SK-N-MC (cell line): ENCODE measurements at regions not wholly inside any gene's neighbourhood (a gene's known extent, or its start where the extent isn't known, plus 50 kb on each side); places are given as distances from the start of the nearest gene placed in this dataset.

Experiments used
- DNase-seq: peaks from one replicate; pipeline ENCODE4 v3.0.0-alpha.2; 2011; ENCODE audit warnings: low read depth, low spot score
- H3K27ac ChIP-seq: fragments of 200-600 bp; sonication (generic); 2 replicates; pipeline ENCODE4 v1.5.1; 2016; ENCODE audit warnings: mixed run types
- H3K36me3 ChIP-seq: fragments of 200-600 bp; sonication (generic); 2 replicates; pipeline ENCODE4 v1.6.1; 2017; ENCODE audit warnings: antibody characterized with exemption, low read length, mixed read lengths; ENCODE audit not compliant: insufficient read depth
- H3K4me3 ChIP-seq: fragments of 200-600 bp; sonication (generic); 2 replicates; pipeline ENCODE4 v1.5.1; 2016
- H3K9ac ChIP-seq: fragments of 200-600 bp; sonication (generic); 2 replicates; pipeline ENCODE4 v1.8.0; 2017; ENCODE audit warnings: mixed run types, mixed read lengths; ENCODE audit not compliant: insufficient read length
- H3K9me3 ChIP-seq: fragments of 200-600 bp; sonication (generic); 2 replicates; pipeline ENCODE4 v1.6.1; 2017; ENCODE audit warnings: low read depth, mild to moderate bottlenecking, antibody characterized with exemption, low read length, moderate library complexity, mixed read lengths
- EZH2 ChIP-seq: fragments of 200-600 bp; sonication (generic); IDR thresholded peaks from one replicate; pipeline ENCODE4 v1.6.1; 2017; ENCODE audit warnings: antibody characterized with exemption
- FOXP2 ChIP-seq: optimal IDR thresholded peaks from 2 replicates; pipeline ENCODE3; 2011; ENCODE audit warnings: mild to moderate bottlenecking, moderate library complexity; ENCODE audit not compliant: insufficient read depth; ENCODE audit errors: extremely low read length, control extremely low read depth
- POLR2AphosphoS5 ChIP-seq: IDR thresholded peaks from 2 replicates; pipeline ENCODE4 v1.6.1; 2012; ENCODE audit warnings: mild to moderate bottlenecking, low read depth, low read length, borderline replicate concordance

DNA sequence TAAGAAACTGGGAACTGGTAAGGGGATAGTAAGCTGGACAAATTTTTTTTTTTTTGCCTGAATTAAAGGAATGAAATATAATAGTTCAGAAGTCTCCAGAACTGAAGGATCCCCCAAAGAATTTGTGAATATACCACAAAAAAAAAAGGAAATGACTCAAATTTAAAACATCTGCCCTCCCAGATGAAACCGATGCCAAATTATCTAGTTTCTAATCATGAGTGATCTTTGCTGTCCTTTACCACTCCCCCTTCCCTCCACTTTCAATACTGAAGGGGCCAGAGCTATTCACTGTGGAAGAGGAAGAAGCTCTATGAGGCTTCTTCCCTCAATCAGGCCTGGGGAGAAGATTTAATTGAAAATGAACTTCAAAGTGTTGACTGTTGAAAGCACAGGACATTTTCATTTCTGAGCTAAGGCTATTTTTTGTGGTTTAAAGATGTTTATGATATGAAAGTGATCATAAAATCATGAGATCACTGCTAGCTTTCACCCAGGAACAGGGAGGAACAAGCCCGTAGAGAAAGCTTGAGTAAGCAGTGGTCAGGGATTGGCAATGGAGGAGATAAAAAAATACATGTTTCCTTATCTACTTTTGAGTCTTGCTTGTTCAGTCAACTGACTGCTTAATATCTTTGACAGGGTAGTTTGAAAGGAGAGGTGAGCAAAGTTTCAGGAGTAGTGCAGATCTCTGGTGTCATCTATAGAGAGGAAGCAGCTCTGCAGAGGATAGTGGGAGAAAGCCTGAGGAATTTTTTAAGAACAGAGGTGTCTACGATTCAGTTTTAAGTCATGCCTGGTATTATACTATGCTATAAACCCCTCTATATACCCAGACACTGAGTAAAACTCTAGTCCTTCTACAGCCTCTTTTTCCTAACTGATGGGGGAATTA lies 409.5 kb upstream of the FIGN start:
- DNase-seq: no peak
- Histone ChIP-seq H3K36me3 (no peaks in the 10 kb centered on the region), H3K9ac (no peak overlapping the region), H3K27ac (no peak overlapping the region), H3K4me3 (no peak overlapping the region), H3K9me3 (no peaks in the 10 kb centered on the region)
- TF ChIP-seq EZH2 (no peak), POLR2AphosphoS5 (no peak), FOXP2 (no peak)

DNA sequence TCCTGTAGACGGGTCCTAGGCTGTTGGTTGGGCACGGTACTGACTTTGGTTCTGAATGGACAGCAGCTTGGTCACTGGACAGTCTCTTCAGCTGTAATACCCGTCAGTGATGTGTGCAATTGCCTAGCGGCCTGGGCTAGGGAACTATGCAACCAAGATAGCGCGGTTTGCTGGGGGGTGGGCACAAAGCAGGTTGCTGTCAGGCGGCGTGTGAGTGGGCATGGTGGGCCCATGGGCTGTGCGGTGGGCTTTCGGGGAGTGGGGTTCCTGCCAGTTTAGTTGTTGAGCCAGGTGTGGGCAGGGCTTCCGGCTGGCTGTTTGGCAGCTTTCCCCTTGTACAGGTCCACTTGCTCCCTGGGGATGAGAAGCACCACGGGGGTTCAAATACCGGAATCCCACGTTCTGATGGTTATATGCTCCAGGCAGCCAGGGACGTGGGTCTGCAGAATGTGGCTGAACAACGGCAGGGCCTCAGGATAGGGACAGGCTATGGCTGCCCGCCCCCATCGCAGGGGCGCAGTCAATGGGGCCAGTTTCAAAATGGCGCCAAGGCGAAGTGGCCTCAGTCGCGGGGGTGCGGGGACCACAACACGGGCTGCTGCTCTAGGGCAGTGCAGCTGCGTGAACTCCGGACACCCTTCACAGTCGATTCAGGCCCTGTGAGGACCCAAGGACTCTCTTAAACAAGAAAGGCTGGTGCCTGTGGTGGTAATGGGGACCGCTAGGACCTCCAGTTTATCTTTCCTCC lies 407.5 kb upstream of the FIGN start:
- Histone ChIP-seq H3K9ac (no peak overlapping the region), H3K27ac (no peak overlapping the region), H3K36me3 (no peaks in the 10 kb centered on the region), H3K4me3 (no peak overlapping the region), H3K9me3 (no peaks in the 10 kb centered on the region)
- DNase-seq: no peak
- TF ChIP-seq EZH2: no peak
- TF ChIP-seq FOXP2: no peak
- no peak for TF ChIP-seq POLR2AphosphoS5

DNA sequence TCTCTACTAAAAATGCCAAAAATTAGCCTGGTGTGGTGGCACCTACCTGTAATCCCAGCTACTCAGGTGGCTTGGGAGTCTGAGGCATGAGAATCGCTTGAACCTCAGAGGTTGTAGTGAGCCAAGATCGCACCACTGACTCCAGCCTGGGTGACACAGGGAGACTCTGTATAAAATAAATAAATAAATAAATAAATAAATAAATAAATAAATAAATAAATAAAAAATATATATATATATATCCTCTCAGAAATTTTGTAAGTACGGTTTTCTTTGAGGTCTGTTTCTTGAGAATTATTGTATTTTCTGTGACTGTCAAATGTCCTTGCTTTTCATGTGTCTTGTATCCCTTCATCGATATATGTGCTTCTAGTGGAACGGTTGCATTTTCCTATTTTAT lies 406.9 kb upstream of the FIGN start:
- Histone ChIP-seq H3K27ac (no peak overlapping the region), H3K9ac (no peak overlapping the region), H3K9me3 (no peaks in the 10 kb centered on the region), H3K4me3 (no peak overlapping the region), H3K36me3 (no peaks in the 10 kb centered on the region)
- no peak for DNase-seq
- no peak for TF ChIP-seq POLR2AphosphoS5
- TF ChIP-seq FOXP2: no peak
- TF ChIP-seq EZH2: no peak

DNA sequence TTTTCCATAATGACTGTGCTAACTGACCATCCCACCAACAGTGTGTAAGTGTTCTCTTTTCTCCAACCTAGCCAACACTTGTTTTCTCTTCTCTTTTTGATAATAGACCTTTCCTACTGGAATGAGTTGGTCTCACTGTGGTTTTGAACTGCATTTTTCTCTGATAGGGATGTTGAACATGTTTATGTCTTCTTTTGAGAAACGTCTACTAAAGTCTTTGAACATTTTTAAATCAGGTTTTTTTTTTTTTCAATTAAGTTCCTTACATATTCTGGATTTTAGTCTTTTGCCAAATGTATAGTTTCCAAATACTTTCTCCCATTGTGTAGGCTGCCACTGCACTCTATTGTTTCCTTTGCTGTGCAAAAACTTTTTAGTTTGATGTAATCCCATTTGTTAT lies 405.5 kb upstream of the FIGN start:
- Histone ChIP-seq H3K36me3 (no peaks in the 10 kb centered on the region), H3K9ac (no peak overlapping the region), H3K4me3 (no peak overlapping the region), H3K27ac (no peak overlapping the region), H3K9me3 (no peaks in the 10 kb centered on the region)
- TF ChIP-seq EZH2: no peak
- DNase-seq: no peak

DNA sequence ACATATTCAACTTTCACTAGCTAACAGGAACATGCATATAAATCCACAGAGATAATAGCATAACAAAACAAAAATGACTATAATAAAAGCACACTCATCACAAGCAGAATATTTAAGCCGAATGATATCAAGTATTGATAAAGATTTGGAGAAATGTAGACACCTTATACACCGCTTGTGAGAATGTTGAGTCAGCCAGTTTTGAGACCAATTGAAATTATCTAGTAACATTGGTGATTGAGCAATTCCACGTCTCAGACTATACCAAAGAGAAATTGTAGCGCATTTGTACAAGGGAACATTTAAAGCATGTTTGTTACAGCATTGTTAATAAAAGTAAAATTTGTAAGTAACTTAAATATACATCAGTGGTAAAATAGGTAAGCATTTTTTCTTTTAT lies 402.9 kb upstream of the FIGN start:
- Histone ChIP-seq H3K27ac (no peak overlapping the region), H3K36me3 (no peaks in the 10 kb centered on the region), H3K9ac (no peak overlapping the region), H3K9me3 (no peaks in the 10 kb centered on the region), H3K4me3 (no peak overlapping the region)
- TF ChIP-seq POLR2AphosphoS5 (no peak), FOXP2 (no peak), EZH2 (no peak)
- no peak for DNase-seq

DNA sequence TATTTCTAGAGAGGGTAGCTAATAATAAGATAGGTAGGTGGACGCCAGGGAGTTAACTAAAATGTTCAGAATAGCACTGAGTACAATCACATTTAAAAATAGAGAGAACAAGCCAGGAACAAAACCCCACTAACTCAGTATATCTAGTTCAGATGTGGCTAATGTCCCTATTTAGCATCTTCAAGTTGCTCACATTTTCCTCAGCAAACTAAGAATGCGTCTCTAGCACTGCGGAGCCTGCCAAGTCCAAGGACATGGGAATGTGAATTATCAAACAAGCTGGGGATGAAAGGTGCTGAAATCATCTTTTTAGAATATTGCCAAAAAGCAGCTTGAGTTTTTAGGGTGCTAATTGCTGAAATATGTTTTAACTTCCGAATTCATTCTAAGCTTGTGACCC lies 398.5 kb upstream of the FIGN start:
- H3K36me3 ChIP-seq: no peaks in the 10 kb centered on the region
- no peaks in the 10 kb centered on the region for H3K9me3 ChIP-seq
- H3K27ac ChIP-seq: no peak overlapping the region
- no peak overlapping the region for H3K9ac ChIP-seq
- TF ChIP-seq EZH2 (no peak), FOXP2 (no peak), POLR2AphosphoS5 (no peak)
- no peak overlapping the region for H3K4me3 ChIP-seq
- DNase-seq: no peak

DNA sequence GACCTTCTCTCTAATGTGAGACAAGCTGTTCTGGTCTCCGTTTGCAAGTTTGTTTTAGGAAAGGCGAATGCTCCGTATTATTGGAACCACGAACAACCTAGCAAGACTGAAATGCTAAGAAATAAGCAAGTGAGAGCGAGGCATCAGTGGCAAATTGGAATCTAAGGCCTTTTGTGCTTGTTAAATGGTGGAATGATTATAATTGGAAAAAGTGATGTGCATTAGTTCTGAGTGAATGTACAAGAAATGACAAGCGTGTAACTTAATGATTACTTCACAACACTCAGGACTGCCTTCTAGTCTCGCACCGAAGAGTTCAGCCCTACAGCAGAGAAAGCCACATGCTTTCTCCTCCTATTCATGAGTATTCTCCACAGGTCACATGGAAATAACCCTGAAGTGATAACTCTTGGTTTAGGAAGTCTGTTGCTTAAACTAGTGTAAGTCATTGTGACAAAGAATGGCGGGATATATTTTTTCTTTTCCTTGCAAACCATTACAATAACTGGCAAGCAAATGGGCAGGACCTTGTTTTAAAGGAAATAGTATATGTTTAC lies 392.2 kb upstream of the FIGN start:
- H3K27ac ChIP-seq: no peak overlapping the region
- no peak for TF ChIP-seq EZH2
- TF ChIP-seq POLR2AphosphoS5: no peak
- TF ChIP-seq FOXP2: no peak

DNA sequence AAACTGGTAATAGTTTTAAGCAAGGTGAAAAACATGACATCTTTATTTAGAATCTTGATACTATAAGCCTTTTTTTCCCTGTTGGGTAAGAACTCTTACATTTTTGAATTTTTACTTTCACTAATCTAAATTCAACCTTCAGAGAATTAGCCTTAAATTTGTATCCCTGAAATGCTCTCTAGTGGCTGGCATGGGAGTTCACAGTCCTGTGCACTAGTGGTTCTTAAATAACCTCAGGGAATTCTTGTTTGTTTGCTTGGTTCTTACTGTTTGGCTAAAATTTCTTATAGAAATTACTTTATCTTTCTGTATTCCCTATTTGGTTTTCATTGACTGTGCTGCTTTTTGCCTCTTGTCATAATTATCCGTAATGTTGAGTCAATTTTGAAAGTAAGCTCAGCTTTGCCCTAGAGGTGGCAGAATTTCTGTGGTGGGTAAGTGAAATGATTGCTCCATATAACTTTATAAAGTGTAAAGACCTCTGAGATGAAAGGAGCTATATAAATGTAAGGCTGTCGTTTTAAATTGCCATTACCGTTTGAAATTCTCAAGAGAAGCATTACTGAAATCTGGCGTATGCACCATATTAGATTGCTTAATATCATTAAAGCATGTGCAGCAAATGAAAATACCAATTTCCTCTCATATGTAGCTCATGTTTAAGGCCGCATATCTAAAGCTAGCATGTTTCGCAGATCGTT lies 391.3 kb upstream of the FIGN start:
- peak; percentile 3 for DNase-seq
- Histone ChIP-seq H3K4me3 (no peak overlapping the region), H3K27ac (no peak overlapping the region), H3K9me3 (no peaks in the 10 kb centered on the region), H3K9ac (no peak overlapping the region), H3K36me3 (no peaks in the 10 kb centered on the region)
- no peak for TF ChIP-seq POLR2AphosphoS5
- TF ChIP-seq EZH2: no peak
- TF ChIP-seq FOXP2: no peak

More for the DNA sequence above, 392.2 kb upstream of the FIGN start:
- H3K9me3 ChIP-seq: no peaks in the 10 kb centered on the region
- no peak overlapping the region for H3K9ac ChIP-seq
- no peaks in the 10 kb centered on the region for H3K36me3 ChIP-seq
- H3K4me3 ChIP-seq: no peak overlapping the region
- no peak for DNase-seq
